GM18519 (cell line): ENCODE measurements at regions not wholly inside any gene's neighbourhood (a gene's known extent, or its start where the extent isn't known, plus 50 kb on each side); places are given as distances from the start of the nearest gene placed in this dataset.
"Not testable (repeated sequence)": the region's sequence is repeated elsewhere in the genome, so short reads cannot be mapped to it uniquely, and the experiment has no call there.

ENCODE experiments used
- ATAC-seq: cut with Tn5 transposase; IDR thresholded peaks from one replicate; pipeline ENCODE4 v1.9.1; 2021; ENCODE audit warnings: mild to moderate bottlenecking, moderate library complexity; ENCODE audit not compliant: unreplicated experiment, low FRiP score

DNA sequence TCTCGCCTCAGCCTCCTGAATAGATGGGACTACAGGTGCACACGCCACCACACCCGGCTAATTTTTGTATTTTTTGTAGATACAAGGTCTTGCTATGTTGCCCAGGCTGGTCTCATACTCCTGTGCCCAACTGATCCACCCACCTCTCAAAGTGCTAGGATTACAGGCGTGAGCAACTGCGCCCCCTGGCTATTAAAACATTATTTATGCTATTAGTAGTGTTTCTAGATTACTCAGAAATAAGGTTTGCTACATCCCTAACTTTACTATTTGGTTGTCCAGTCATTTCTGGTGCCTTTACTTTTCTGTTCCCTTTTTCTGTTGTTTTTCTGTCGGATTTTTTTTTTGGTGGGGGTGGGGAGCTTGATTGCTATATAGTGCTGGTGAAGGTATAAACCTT, 393.6 kb upstream of the TPM1 start:
- ATAC-seq = no peak

DNA sequence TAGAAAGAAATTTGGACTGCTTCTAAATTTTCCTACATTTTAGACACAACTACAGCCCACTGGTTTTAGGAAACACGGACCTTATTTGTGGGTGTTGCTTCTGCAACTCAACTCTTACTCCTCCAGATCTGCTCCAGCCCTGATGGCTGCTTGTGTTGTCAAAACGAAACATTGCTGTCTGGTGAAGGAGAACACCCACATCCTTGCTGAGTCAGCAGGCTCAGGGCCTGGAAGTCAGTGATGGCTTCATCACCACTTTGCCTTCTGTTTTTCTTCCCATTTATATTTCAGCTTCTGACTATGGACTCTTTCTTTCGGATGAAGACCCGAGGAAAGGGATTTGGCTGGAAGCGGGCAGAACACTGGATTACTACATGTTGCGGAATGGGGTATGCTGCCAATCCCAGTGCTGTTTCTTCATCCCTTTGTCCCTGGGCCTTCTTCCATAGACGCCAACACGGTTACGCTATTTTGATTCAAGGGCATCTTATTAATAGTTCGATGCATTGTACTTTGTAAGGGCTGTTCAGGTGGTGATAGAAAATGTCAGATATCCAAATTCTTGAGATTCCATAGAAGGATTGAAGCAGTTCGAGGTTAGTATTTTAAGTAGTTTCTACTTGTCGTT, 392.6 kb upstream of the TPM1 start:
- ATAC-seq = peak; percentile 58

DNA sequence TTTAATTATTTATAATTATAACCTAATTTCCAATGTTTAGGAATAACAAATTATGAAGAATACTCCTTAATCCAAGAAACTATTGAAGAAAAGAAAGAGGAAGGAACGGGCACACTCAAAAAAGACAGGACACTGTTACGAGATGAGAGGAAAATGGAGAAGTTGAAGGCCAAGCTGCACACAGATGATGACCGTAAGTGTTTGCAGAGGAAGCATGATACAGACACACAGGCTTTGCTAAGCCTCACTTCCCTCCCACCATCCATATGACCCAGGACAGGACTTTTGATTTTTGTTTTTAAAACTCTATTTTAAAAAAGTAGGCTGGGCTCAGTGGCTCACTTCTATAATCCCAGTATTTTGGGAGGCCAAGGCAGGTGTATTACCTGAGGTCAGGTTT, 389.4 kb upstream of the TPM1 start:
- no peak for ATAC-seq

DNA sequence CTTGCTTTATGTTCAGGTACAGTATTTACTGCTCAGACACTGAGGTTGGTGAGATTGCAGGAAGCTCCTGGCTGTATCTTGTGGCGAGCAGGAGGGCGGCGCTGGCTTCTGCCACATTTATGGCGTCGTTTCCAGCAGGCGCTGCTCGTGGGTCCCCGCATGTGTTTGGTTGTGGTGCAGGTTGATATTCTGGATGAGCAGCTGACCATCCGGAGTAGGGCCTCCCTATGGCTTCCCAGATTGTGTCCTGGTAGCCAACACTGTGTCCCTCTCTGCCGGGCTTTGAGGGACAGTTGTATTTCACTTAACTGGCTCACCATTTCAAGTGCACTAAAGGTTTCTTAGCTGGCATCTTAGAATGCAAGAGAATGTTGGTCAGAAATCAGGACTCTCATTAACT, 386.5 kb upstream of the TPM1 start:
- ATAC-seq = no peak

DNA sequence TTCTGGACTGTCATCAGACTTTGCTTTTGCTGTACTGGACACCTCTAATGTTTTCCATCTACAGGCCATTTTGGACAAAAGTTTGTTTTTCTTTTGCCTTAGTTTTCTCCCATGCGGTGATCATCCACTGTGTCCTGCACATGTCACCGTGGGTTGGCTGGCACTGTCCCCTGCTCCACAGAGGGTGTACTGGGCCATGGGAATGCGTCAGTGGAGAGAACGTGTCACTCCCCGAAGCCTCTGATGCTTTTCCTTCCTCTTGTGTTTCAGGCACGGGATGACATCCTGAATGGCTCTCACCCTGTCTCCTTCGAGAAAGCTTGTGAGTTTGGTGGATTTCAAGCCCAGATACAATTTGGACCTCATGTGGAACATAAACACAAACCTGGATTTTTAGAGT, 385.0 kb upstream of the TPM1 start:
- ATAC-seq = not testable (repeated sequence)

DNA sequence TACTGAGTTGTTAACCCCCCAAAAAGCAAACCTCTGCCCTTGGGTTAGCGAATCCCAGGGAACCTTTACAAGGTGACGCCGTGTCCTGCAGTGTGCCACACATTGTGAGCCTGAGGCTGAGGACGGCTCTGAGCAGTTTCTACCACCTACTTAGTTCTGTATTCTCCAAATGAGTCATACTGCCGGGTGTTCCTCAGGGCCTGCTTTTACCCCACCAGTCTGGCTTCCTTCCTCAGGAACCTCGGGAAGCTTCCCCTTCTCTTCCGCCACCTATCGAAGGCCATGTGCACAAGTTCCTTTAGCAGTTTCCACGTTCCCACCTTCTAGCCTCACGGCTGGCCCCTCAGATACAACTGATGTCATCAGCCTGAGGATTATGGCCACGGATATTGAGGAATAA, 384.0 kb upstream of the TPM1 start:
- ATAC-seq = no peak

- ATAC-seq = no peak
Measured at GRCh38 chr15:62663547-62663946, 379.0 kb upstream of the TPM1 start.

DNA sequence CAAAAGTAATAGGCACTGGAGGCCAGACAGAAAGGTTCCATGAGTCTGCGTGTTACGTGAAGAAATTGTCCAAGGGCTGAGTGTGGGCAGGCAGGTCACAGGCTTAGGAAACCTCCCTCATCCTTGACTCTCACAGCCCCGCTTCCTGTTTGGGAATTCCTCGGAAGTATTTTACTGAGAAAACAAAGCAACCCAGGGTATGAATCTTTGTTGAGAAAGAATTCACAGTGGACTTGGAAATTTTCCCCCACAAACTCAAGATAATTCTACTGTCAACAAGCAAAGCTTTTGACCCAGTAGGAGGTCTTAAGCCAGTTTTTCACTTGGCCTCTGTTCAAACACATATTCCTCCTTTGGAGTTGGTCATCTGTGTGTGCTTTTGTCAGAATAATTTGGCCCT, 377.1 kb upstream of the TPM1 start:
- ATAC-seq = no peak

GRCh38 chr15:62666046-62666445, 376.5 kb upstream of the TPM1 start:
- ATAC-seq = no peak

- ATAC-seq = no peak
Measured at GRCh38 chr15:62672268-62672667, 370.3 kb upstream of the TPM1 start.

GRCh38 chr15:62676891-62677290, 365.7 kb upstream of the TPM1 start:
- ATAC-seq = no peak

DNA sequence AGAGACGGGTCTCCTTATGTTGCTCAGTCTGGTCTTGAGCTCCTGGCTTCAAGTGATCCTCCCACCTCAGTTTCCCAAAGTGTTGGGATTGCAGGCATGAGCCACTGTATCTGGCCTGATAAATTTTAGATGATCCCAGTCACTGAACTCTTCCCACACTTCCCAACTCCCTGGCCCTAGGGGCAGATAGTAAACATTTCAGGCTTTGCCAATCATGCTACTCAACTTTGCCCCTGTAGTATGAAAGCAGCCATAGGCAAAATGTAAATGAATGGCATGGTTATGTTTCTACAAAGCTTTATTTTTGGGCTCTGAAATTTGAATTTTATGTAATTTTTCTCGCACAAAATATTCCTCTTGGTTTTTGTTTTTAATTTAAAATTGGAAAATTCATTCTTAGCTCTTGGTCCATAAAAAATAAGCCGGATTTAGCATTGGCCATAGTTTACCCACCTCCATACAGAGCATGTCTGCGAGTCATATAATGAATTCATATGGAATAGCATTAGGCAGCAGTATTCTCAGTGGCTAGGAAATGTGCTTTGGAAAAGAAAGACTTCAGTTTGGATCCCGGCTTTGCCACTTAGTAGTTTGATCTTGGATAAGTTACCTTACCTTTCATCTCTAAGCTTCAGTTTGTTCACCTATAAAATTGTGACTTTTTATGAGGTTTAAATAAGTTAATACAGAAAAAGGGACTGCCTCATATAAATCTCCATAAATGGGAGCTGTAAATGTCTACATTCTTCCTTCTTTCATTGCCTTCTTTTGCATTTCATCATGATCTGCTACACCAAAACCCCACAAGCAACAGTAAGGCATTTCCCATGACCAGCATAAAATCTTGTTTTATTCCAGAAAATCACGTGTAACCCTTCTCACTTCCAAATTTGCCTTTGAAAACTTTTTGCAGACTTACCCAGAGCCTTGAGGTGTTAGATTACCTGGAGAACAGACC, 360.3 kb upstream of the TPM1 start:
- ATAC-seq = no peak

DNA sequence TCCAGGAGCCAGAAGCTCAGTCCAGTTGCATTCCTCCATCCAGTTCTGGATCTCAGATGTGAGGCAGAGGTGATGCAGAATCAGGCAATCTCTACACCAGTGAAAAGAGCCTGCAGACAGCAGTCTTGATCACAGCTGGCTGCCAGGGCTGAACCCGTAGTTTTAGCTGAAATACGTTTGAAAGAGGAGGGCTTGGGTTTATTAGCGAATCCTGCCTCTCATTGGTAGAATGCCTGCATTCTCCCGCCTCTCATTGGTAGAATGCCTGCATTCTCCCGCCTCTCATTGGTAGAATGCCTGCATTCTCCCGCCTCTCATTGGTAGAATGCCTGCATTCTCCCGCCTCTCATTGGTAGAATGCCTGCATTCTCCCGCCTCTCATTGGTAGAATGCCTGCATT, 359.4 kb upstream of the TPM1 start:
- ATAC-seq = not testable (repeated sequence)

DNA sequence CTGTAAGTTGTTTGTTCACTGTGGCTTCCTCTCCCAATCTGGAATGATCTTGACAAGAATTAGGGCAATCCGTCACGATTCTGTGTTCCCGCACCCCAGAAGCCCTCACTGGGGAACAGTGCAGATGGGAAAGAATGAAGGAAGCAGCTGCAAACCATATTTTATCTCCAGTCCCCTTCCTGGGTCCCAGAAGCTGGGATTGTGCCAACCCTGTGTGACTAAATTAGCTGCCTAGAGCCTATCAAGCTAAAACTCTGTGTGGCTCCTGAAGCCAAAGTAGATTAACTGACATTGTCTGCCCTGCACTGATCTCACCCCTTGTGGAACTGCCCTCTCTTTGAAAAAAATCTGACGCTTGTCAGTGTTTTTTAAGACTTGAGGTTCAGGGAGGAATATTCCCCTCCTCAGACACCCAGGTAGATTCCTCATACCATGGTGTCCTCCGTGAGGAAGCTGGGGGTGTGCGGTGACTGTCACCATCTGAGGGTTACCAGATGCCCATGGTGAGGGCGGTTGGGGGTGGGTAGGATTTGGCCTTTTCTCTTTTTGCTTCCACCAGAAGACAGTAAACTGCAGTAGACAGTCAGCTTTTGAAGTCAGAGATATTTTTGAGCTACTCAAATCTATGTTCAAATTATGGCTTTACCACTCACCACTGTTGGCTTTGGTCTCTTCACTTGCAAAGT, 358.3 kb upstream of the TPM1 start:
- no peak for ATAC-seq

GRCh38 chr15:62691008-62691407, 351.5 kb upstream of the TPM1 start:
- no peak for ATAC-seq

GRCh38 chr15:62697636-62698035, 344.9 kb upstream of the TPM1 start:
- no peak for ATAC-seq

DNA sequence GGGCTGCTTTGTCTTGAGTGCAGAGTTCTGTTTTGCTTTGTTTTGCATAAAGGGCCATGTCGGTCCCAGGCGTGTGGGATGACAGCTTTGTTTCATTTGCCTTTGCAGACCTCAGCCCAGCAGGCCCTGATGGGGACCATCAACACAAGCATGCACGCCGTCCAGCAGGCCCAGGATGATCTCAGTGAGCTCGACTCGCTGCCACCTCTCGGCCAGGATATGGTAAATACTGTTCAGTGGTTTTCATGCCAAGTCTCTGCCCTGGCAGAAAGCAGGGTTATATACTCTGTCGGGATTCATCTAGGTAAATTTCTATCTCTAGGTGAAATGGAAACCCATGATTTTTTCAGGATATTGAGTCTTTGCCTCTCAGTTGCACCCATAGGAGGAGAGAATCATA, 343.9 kb upstream of the TPM1 start:
- ATAC-seq = no peak

DNA sequence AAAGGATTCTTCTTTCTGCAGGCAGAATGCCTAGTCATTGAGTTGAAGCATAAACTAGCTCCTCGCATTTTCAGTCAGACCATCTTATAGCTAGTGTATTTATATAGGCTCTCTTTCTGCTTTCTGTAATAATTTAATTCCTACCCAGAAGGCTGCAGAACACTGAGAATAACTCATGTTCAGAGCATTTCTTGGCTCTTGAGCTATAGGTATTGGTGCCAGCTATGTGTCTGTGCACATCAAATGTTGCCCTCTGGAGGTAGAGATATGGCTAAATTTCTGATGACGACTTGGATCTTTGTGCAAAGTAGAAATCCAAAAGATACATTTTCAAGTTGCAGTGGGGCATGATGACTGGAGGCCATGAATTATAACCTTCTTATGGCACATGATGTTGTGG, 336.2 kb upstream of the TPM1 start:
- ATAC-seq = no peak

- no peak for ATAC-seq
Measured at GRCh38 chr15:62708470-62708869, 334.1 kb upstream of the TPM1 start.

DNA sequence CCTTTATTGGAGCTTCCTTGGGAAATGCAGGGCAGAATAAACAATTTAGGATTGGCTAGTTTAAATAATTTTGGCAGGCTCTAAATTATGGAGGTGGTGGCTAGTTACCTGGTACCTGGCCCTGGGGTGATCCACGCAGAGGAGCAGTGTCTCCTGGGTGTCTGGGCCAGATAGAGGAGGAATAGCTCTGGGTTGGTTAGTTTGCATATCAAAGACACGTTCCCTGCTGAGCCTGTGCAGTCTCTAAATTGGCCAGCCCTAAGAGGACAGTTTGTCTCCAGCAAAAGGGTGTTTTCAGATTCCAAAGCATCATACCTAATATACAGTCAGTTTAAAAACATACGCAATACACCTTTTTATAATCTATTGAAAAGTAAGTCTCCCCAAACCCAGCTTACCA, 333.3 kb upstream of the TPM1 start:
- ATAC-seq = no peak

DNA sequence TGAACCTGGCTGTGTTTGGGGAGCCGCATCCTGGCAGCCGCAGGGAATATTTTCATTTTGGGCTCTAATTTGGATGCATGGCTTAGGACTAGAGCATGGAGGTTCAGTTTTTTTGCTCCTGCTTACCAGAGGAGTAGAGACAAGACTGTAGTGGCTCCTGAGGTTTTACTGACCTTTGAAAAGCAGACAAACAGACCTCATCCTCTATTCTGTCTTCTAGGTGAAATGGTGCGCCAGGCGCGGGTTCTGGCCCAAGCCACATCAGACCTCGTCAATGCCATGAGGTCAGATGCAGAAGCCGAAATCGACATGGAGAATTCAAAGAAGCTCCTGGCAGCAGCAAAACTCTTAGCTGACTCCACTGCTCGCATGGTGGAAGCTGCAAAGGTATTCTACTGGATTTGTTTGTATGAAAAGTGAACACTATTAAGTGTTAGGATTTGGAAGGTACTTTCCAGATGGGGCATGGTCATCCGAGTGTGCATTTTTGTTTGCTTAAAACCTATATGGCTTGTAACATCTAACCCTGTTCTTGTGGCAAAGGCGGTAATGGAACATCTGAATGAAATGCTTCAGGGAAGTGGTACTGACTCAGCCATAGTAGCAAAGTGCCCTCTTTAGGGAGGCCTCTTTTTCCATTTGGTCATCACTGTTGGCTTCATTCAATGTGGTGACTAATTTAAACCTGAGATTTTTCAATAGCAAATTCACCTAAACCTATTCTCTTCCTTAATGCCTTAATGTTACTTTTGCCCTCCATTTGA, 330.7 kb upstream of the TPM1 start:
- no peak for ATAC-seq
